HG03159 (cell line): ENCODE measurements at regions not wholly inside any gene's neighbourhood (a gene's known extent, or its start where the extent isn't known, plus 50 kb on each side); places are given as distances from the start of the nearest gene placed in this dataset.

Experiments
- ATAC-seq: cut with Tn5 transposase; IDR thresholded peaks from one replicate; pipeline ENCODE4 v1.9.1; 2021; ENCODE audit warnings: mild to moderate bottlenecking, moderate library complexity; ENCODE audit not compliant: unreplicated experiment

- no peak for ATAC-seq
These were observed 207.0 kb upstream of the ZNF507 start for GRCh38 chr19:32138416-32138815.

GRCh38 chr19:32141840-32142511 lies 203.4 kb upstream of the ZNF507 start:
- no peak for ATAC-seq

GRCh38 chr19:32146664-32147063 lies 198.7 kb upstream of the ZNF507 start:
- no peak for ATAC-seq

GRCh38 chr19:32150605-32151004 lies 194.8 kb upstream of the ZNF507 start:
- ATAC-seq = no peak

- ATAC-seq = no peak
These were observed 191.0 kb upstream of the ZNF507 start for GRCh38 chr19:32154418-32154817.

- ATAC-seq = no peak
These were observed 180.9 kb upstream of the ZNF507 start for GRCh38 chr19:32164384-32164992.

GRCh38 chr19:32165141-32165540 lies 180.3 kb upstream of the ZNF507 start:
- ATAC-seq = no peak

GRCh38 chr19:32165750-32166149 lies 179.7 kb upstream of the ZNF507 start:
- no peak for ATAC-seq

- no peak for ATAC-seq
These were observed 179.2 kb upstream of the ZNF507 start for GRCh38 chr19:32166238-32166637.

GRCh38 chr19:32168111-32168510 lies 177.3 kb upstream of the ZNF507 start:
- ATAC-seq = no peak

GRCh38 chr19:32168606-32169005 lies 176.8 kb upstream of the ZNF507 start:
- ATAC-seq = no peak

GRCh38 chr19:32171719-32172151 lies 173.7 kb upstream of the ZNF507 start:
- ATAC-seq = no peak

GRCh38 chr19:32172566-32173160 lies 172.7 kb upstream of the ZNF507 start:
- no peak for ATAC-seq

- ATAC-seq = no peak
These were observed 171.6 kb upstream of the ZNF507 start for GRCh38 chr19:32173836-32174235.

- ATAC-seq = no peak
These were observed 170.9 kb upstream of the ZNF507 start for GRCh38 chr19:32174386-32175113.

- no peak for ATAC-seq
These were observed 168.8 kb upstream of the ZNF507 start for GRCh38 chr19:32176591-32176990.

- ATAC-seq = no peak
These were observed 167.7 kb upstream of the ZNF507 start for GRCh38 chr19:32177686-32178085.

GRCh38 chr19:32178401-32178800 lies 167.0 kb upstream of the ZNF507 start:
- no peak for ATAC-seq

GRCh38 chr19:32178956-32179355 lies 166.5 kb upstream of the ZNF507 start:
- no peak for ATAC-seq

- no peak for ATAC-seq
These were observed 164.0 kb upstream of the ZNF507 start for GRCh38 chr19:32181216-32181920.
